HG02852 (cell line): ENCODE measurements at regions not wholly inside any gene's neighbourhood (a gene's known extent, or its start where the extent isn't known, plus 50 kb on each side); places are given as distances from the start of the nearest gene placed in this dataset.

Experiments used
- ATAC-seq: cut with Tn5 transposase; IDR thresholded peaks from one replicate; pipeline ENCODE4 v1.9.1; 2021; ENCODE audit warnings: mild to moderate bottlenecking, moderate library complexity; ENCODE audit not compliant: unreplicated experiment

DNA sequence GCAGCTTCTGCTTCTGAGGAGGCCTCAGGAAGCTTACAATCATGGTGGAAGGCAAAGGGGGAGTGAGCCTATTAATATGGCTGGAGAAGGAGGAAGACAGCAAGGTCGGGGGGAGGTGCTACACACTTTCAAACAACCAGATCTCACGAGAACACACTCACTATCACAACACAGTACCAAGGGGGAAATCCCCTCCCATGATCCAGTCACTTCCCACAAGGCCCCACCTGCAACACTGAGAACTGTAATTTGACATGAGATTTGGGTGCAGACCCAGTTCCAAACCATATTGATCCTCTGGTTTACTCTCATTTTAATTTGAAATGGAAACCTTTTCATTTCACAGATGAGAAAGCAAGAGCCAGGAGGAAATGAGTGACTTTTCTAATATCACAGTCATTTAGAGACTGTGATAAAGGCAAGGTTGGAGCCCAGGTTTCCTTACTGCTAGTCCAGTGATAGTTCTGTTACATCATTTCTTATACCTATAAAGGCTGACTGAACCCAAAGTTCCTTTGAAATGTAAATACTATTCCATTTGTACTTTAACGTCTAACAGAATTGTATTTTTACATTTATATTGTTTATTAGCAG, 105.8 kb upstream of the GAP43 start:
- peak; percentile 47 for ATAC-seq

DNA sequence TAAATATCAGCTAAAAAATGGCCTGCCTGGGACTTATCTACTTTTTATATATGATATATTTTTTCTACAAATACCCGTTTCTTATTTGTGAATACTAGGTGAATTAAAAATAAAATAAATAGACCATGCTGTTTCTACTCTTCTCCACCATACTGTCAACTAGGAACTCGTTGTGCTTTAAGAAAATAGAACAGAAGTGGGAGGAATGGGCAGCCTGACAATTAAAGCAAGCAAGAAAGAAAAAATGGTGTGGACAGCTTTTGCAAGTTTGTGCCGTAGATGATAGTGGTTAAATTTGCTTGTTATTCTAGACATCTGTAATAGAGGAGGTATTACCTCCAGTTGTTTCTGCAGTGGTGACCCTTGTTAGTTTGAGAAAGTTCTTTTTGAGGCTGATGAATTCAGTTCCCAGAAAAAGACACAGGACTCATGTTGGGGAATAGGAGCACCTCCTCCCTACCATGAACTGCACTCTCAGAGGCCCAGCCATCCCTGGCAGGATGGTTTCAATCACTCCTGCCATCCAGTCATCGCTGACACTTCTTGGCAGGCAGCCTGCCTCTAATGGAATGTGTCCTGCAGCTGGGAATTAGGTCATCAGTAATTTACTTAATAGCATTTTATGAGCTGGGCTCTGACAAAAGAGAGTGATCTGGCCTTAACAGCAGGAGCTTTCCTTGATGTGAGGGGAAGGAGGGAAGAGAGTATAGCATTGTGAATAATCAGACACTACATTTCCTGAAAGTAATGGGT, 105.0 kb upstream of the GAP43 start:
- no peak for ATAC-seq

DNA sequence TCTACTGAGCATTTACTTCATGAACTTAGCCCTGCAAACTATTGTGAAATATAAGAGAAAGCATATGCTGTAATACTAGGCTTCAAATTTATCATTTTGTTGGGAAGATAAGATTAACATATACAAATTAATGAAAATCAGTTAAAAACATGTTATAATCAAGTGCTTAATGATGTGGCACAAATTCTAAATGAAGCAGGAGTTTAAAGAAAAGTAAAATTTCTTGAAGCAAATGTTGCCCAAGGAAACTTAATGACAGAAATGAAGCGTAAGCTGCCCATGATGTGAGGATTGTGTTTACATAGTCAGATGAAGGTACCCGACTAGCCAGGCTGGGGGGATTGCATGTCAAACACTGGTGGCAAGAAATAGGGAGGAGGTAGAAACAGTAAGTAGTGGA, 103.1 kb upstream of the GAP43 start:
- no peak for ATAC-seq

DNA sequence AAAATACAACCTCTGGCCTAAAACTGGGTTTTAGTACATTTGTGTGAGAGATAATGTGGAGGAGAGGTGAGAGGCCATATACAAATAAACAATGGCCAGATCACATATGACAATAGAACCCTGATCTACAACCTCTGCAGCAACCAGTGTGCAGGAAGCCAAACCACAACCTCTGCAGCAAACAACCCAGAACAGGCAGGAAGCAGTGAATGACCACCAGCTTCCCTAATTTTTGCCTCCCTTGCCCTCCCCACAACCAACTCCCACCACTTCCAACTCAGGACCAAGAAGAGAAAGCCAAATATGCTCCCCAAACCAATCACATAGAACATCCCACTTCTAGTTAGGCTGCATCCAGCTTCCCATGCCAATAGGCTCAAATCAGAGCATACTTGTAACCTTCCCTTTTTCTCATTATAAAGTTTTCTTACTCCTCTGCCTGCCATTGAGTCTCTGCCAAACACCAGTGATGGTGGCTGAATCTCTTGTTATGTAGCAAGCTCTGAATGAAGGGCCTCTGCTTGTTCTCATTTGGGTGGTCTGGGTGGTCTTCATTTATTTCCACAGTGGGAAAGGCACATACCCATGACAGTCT, 102.6 kb upstream of the GAP43 start:
- ATAC-seq = no peak

DNA sequence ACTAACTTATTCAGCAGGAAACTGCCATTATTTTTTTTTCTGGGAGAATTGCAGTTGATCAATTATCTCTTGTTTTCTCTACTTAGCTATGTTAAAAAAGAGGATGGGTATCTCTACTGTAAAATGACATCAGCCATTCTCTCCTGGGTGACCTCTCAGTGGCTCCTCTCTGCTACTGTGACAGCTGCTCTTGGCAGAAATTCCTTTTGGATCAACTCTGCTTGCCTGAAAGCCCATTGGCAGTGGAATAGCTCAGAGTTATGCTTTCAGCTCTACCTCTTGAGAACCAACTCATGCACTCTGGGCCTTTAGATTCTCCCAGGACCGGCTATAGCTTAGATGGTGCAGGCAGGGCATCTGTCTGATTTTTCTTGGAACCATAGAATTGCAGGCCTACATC, 99.9 kb upstream of the GAP43 start:
- no peak for ATAC-seq

DNA sequence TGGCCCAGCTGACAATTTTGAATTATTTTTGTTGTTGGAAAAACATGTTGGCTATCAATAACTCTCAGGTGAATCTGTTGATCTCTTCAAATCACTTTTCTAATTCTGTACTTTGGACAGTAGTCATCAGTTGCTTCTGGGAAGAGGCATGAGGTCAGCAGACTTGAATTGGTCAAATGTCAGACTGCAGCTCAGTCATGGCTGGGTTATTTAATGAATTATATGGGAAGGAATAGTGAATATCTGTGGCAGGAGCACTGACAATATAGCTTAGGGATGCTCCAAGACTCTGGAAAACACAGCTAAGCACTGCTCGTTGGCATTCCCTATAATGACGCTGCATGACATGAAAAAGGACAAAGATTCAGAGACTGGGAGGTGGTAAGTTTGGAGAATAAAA, 98.8 kb upstream of the GAP43 start:
- ATAC-seq = no peak

DNA sequence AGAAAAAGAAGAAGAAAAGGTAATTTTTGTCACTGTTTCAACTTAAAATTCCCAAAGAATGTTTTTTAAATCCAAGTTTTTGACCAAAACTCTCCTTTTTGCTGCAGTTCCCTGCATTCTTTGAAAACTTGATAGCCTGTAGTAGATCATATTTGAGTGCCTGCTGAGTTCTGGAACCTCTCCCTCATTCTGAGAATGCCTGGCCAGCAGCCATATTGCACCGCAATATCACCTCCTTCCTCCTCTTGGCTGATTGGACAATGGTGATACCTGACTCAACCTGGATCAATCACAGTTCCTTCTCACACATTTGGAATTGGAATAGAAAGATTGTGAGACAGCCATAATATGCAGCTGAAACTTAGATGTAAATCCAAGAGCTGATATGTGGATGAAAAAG, 97.6 kb upstream of the GAP43 start:
- no peak for ATAC-seq

DNA sequence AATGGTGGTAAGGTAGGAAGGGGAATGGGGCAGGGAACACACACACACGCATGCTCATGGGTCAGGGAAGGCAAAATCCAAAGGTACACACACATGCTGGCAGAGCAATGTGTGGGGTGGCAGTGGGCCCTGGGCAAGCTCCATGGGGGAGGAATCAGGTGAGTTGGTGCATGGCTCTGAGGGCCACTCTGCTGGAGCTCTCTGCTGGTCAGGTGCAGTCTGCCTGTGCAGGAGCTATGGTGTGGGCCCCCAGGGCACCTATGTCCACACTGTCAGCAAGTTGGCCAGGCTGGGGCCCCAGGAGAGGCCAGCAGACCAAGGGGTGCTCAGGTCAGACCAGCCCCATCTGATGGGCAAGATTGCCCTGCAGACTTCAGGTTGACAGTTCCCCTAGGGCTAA, 90.1 kb upstream of the GAP43 start:
- no peak for ATAC-seq

DNA sequence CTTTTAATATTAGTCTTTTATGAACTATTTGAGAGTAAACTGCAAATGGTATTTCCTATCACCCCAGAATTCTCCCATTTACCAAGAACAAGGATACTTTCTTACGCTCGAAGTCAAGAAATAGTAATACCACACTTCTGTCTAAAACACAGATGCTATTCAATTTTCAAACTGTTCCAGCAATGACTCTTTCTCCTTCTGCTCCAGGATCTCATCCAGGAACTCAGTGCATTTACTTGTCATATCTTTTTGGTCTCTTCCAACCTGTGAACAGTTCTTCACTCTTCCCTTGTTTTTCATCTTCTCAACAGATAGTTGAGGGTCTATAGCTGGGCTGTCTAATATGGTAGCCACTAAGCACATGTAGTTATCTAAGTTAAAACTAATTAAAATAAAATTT, 87.1 kb upstream of the GAP43 start:
- no peak for ATAC-seq

DNA sequence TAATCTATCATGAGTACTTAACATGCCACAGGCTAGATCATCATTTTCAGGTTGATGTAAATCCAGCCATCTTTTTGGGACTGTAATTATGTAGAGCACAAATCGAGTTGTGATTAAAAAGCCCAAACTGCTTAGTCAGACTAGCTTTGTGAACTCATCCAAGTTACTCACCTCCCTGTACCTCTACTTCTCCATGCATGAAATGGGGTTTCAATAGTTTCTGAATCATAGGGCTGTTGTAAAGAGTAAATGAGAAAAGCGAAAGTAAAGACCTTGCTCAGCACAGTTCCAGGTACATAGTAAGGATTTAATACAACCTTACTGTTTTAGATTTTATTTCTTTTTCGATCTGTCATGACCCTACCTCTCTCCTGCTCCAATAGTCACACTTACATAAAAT, 85.6 kb upstream of the GAP43 start:
- no peak for ATAC-seq

DNA sequence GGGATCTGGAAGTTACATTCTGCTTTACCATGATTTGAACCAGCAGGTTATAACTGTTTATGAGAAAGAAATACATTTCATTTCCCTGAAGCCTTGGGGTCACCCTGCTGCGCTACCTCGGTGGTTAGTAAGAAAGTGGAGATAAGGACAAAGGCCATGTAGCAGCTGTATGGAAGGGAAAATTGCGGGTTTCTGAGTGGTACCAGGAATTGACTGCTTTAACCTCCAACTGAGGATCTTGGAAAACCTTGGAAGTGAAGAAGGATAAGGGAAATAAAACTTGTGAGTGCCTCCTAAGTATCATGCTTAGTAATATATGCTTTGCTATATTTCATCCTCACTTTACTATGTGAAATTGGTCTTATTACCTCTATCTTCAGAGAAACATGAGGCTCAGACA, 76.1 kb upstream of the GAP43 start:
- no peak for ATAC-seq

DNA sequence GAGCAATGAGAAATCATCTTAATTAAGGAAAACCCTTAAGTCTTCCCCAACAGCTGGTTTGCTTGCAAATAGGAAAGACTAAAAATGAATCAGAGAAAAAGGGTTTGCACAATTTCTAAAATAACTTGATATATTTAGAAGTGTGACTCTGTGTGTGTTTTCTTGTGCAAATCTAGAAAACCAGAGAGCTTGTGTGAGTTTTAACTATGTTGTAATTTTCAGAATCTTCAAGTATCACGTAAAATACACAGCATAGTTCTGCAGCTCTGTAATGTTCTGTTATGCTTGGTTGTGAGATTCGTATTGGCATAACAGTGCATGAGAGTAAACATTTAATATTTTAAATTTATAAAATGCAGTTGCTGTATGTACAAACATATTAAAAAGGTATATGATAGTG, 74.7 kb upstream of the GAP43 start:
- no peak for ATAC-seq

DNA sequence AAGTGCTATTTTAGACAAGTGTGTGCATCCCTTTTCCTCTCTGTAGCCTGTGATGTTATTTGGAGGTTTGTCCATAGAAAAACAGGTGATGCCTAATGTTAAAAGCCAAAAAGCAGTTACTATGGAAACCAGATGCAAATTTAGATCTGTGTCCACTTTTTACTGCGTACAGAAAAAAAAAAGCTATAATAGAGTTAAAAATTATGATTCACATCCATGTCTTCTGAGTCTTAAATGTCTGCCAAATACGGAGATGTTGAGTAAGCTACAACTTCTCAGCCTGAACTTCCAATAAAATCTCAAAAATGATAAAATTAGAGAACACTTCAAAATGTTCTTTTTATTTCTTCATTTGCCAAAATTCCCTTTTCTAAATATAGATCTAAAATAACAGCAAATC, 74.2 kb upstream of the GAP43 start:
- no peak for ATAC-seq

DNA sequence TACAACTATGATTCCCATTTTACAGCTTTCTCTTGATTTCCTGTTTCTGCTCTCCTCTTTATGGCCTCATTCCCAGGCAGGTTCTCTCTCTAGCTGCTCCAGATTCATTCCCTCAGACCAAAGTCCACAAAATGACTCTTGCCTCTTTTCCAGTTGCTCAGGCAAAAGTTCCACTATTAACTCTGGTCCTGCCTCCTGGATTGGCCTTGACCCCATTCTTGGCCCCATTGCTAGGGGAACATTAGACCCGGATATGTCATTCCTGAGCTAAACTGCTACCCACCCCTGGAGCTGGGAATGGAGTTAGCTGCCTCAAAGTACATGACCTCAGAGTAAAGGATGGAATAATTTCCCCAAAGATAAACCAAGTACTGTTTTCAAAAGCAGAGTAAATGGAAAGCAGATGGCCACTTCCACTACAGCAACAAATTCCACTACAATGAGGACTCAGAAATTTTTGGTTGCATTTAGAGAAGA, 73.0 kb upstream of the GAP43 start:
- no peak for ATAC-seq

DNA sequence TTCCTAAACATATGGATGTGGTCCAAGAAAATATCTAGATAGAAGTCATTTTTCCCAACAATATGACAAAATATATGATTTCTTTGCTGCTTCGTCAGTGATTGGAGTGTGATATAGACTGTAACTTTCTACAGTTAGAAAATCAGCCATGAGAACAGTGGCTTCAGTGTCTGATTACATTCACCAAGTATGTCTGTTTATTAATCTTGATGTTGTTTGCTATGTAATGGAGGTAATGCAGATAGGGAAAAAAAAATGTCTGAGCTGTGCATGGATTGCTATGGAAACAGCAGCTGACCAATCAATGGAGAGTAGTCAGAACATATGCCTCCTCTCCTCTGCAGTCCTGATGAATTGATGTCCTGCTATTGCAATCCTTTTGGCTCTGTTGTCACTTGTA, 72.3 kb upstream of the GAP43 start:
- ATAC-seq = no peak

DNA sequence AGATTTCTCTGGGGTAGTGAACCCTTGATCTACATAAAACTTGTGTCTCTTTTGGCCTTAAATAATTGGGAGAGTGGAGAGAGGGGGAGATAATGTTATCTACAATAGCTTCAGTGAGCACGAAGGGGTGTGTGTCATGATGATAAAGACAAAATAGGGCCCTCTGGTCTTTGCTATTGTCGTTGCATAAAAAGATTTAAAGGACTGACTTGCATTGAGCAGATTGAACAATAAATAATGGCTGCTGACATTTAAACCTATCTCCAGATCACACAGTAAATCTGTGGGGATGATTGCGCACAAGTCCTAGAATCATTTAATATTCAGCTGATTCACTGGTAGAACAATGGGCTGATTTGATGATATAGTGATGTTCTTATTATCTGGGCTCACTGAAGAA, 71.3 kb upstream of the GAP43 start:
- ATAC-seq = no peak

DNA sequence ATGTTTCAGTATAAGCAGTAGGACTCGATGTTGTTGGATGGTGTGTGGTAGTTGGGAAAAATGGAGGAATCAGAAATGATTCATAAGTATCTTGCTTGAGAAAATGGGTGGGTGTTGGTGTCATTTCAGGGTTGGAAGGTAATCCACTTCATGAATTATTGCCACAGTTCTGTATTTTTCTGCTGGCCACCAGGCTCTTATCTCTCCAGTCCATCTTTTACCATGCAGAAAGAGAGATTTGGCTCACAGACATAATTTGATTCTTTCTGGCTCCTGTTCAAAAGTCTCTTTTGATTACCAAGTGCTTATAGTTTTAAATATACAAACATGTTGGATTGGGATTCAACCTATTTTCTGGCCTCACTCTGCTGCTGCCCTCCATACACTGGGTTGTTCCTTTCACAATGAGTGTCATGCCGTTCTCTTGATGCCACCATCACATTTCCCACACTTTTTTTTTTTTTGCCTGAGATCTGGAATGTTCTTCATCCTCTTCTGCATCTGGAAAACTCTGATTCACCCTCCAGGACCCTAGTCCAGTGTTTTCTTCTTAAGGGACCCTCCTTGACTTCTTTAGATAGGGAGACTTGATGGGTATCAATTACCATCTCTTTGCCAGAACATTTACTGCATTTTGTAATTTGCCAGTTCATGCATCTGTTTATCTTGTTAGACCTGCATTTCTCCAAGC, 69.4 kb upstream of the GAP43 start:
- no peak for ATAC-seq

DNA sequence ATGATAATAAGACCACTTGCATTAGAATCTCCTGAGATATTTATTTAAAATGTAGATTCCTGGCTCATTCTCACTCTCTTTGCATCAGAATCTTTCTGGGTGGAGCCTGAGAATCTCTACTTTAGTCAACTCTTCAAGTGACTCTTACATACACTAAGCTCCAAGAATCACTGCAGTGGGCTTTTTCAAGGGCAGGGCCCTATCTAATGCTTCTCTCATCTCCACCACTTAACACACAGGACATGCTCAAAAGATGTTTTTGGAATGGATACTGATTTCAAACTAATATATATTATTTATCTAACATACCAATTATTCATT, 68.9 kb upstream of the GAP43 start:
- no peak for ATAC-seq

DNA sequence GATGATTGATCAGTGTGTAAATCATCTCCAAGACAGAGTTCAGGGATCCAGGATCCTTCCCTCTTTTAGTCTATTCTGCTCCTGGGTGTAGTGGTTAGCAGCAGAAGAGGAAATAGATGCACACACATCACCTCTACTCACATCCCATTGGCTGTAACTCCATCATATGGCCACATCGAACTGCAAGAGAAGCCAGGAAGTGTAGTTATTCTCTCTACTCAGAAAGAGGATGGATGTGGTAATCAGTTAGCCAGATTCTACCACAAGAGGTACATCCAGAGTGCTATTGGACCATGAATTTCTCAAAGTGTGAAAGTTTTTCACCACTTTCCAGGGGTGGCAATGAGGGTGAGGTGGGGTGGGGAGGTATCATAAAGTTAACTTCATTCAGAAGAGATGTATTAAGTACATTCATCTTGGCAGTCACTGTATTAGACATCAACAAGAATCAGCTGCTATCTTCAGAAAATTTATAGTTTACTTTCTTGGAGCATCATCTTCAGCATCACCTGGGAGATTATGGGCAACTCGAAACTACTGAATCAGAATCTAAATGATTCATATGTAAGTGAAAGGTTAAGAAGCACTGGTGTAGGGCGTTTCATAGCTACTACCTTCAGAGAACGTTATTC, 60.6 kb upstream of the GAP43 start:
- no peak for ATAC-seq

DNA sequence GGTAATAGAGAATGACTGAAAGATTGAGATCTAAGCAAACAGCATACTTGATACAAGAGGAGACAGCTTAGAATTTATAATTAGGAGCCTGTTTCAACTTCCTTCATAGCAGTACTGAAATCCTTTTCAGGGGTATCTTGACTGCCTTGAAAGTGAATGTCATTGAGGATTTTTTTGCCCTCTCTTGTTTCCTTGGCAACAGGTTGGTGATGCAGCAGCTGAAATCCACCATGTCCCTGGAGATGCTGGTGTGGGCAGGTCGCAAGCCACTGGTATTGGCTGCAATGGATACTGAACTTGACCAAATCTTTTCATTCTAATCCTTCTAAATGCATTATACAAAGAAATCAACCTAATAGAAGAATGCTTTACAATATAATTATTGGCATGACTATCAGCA, 59.3 kb upstream of the GAP43 start:
- ATAC-seq = no peak

DNA sequence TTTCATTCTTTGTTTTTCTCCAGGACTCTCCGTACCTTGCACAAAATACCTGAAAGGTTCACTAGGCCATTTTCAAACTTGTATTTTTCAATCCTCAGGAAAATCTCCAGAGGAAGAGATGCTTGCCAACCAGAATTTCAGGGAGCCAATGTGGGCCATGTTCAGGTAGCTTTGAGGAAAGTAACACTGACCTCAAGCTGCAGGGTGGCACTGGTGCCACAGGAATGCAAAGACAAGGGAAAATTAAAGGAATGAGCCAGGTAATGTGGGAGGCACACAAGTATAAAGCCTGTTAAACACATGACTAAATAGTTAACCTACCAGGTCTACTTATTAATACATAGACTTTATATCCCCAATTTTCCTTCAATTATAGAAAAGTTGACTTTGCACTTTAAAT, 51.9 kb upstream of the GAP43 start:
- no peak for ATAC-seq
